ENCODE measurements at regions not wholly inside any gene's neighbourhood (a gene's known extent, or its start where the extent isn't known, plus 50 kb on each side); places are given as distances from the start of the nearest gene placed in this dataset.

GRCh38 chr10:6734286-6734685, 154.2 kb upstream of the PRKCQ start:
- no TSS peak for BruUV-seq (replicated peaks)
- CTCF ChIA-PET, result no interaction called here
- intact Hi-C loops (cut with micrococcal nuclease), result no loop called here

More at GRCh38 chr10:6734286-6734685, 154.2 kb upstream of the PRKCQ start:
- no peak overlapping the region for H3K9ac ChIP-seq (ENCODE audit: low read length)
- POLR2A ChIA-PET, result no interaction called here
- H3K27ac ChIP-seq (ENCODE audit: low read depth, low read length), result no peak overlapping the region
- H3K9me2 ChIP-seq (ENCODE audit: insufficient read depth), result no peaks in the 10 kb centered on the region
- H3K4me1 ChIP-seq (ENCODE audit: control insufficient read depth in 1 of 2, insufficient read depth in 2 of 2, low read length in 2 of 2), result peaks cover 17 to 35% of the 10 kb centered on the region in 2 experiments
- no peaks in the 10 kb centered on the region for H4K20me1 ChIP-seq (ENCODE audit: insufficient read depth)
- no peaks in the 10 kb centered on the region for H3K27me3 ChIP-seq (ENCODE audit: insufficient read depth, low read length)
- H3K4me2 ChIP-seq (ENCODE audit: low read length), result no peak overlapping the region
- DNase-seq (ENCODE audit: low read depth, low spot score), result no peak
- no peak overlapping the region for H3K4me3 ChIP-seq (replicated peaks in 1 of 2; ENCODE audit: low read depth in 1 of 2, low read length in 2 of 2)
- ATAC-seq, result no peak
- TF ChIP-seq TCF7L2 (IDR thresholded peaks at IDR 0.05; ENCODE audit: borderline replicate concordance, extremely low read depth, insufficient read depth, insufficient read length) (no peak), YY1 (IDR thresholded peaks at IDR 0.05; ENCODE audit: extremely low read depth, insufficient replicate concordance, low read depth, low read length) (no peak), MAX (IDR thresholded peaks at IDR 0.05) (no peak), EZH2 (IDR thresholded peaks at IDR 0.05) (no peak), SIN3A (IDR thresholded peaks at IDR 0.05; ENCODE audit: low read depth) (no peak), SP1 (IDR thresholded peaks at IDR 0.05; ENCODE audit: low read depth) (no peak), RAD21 (IDR thresholded peaks at IDR 0.05; ENCODE audit: low read depth) (no peak), EGR1 (IDR thresholded peaks at IDR 0.05; ENCODE audit: low read depth) (no peak), ZBTB33 (IDR thresholded peaks at IDR 0.05; ENCODE audit: extremely low read depth, insufficient replicate concordance, low read length) (no peak), CBX3 (IDR thresholded peaks at IDR 0.05; ENCODE audit: low read depth) (no peak), POLR2AphosphoS5 (IDR thresholded peaks at IDR 0.05; ENCODE audit: low read depth, low read length) (no peak), JUND (IDR thresholded peaks at IDR 0.05) (no peak), EZH2phosphoT487 (IDR thresholded peaks at IDR 0.05; ENCODE audit: borderline replicate concordance) (no peak), FOSL1 (IDR thresholded peaks at IDR 0.05; ENCODE audit: low read depth) (no peak)
- no peaks in the 10 kb centered on the region for H3K79me2 ChIP-seq (ENCODE audit: insufficient read depth, low read length)
- no peak overlapping the region for H2AFZ ChIP-seq (ENCODE audit: low read depth, low read length, poor library complexity, severe bottlenecking)
- RAD21 ChIA-PET (ENCODE audit: low non-redundant PET in 1 of 2, low total read pairs in 2 of 2, uncharacterized antibody in 2 of 2, unreplicated experiment in 2 of 2), result no interaction called here
- no peaks in the 10 kb centered on the region for H3K36me3 ChIP-seq (ENCODE audit: control insufficient read depth in 1 of 2, insufficient read depth in 2 of 2, low read length in 2 of 2)
- H3K9me3 ChIP-seq (ENCODE audit: control insufficient read depth in 1 of 2, insufficient read depth in 1 of 2, low read depth in 1 of 2, low read length in 2 of 2), result no peaks in the 10 kb centered on the region

All from HCT116 (cell line).